GM23338 (cell line): ENCODE measurements at regions not wholly inside any gene's neighbourhood (a gene's known extent, or its start where the extent isn't known, plus 50 kb on each side); places are given as distances from the start of the nearest gene placed in this dataset.

Source experiments
- ATAC-seq: fragments of 200-7000 bp; cut with Tn5 transposase; 3 replicates; pipeline ENCODE4 v1.9.1; 2020
- DNase-seq: peaks from one replicate; pipeline ENCODE4 v3.0.0-alpha.2; 2015; ENCODE audit warnings: low spot score
- H2AFZ ChIP-seq: fragments of 200-600 bp; sonication (generic); 2 replicates; pipeline ENCODE4 v1.8.0; 2016; ENCODE audit warnings: antibody characterized with exemption, mild to moderate bottlenecking, moderate library complexity
- H3F3A ChIP-seq: fragments of 200-600 bp; sonication (generic); replicated peaks from 2 replicates; pipeline ENCODE4 v1.8.0; 2017; ENCODE audit warnings: antibody characterized with exemption, mixed run types, low read depth
- H3K27ac ChIP-seq: fragments of 200-600 bp; sonication (generic); 2 replicates; pipeline ENCODE4 v1.6.1; 2016; ENCODE audit warnings: low read depth
- H3K27me3 ChIP-seq: fragments of 200-600 bp; sonication (generic); 2 replicates; pipeline ENCODE4 v1.8.0; 2016; ENCODE audit warnings: mild to moderate bottlenecking, mixed run types, moderate library complexity; ENCODE audit not compliant: insufficient read depth
- H3K36me3 ChIP-seq: fragments of 200-600 bp; sonication (generic); 2 replicates; pipeline ENCODE4 v1.8.0; 2016; ENCODE audit warnings: mild to moderate bottlenecking; ENCODE audit not compliant: insufficient read depth
- H3K4me1 ChIP-seq: fragments of 200-600 bp; sonication (generic); 2 replicates; pipeline ENCODE4 v1.8.0; 2016; ENCODE audit warnings: mild to moderate bottlenecking, moderate library complexity; ENCODE audit not compliant: insufficient read depth
- H3K4me2 ChIP-seq: fragments of 200-600 bp; sonication (generic); 2 replicates; pipeline ENCODE4 v1.7.1; 2017; ENCODE audit warnings: mixed run types
- H3K4me3 ChIP-seq: fragments of 200-600 bp; sonication (generic); 2 replicates; pipeline ENCODE4 v1.6.1; 2016; ENCODE audit warnings: mixed run types
- H3K79me2 ChIP-seq: fragments of 200-600 bp; sonication (generic); replicated peaks from 2 replicates; pipeline ENCODE4 v1.8.0; 2017; ENCODE audit warnings: mild to moderate bottlenecking; ENCODE audit not compliant: insufficient read depth
- H3K9me2 ChIP-seq: fragments of 200-600 bp; sonication (generic); 2 replicates; pipeline ENCODE4 v1.8.0; 2017; ENCODE audit not compliant: insufficient read depth
- H4K20me1 ChIP-seq: fragments of 200-600 bp; sonication (generic); replicated peaks from 2 replicates; pipeline ENCODE4 v1.8.0; 2017; ENCODE audit warnings: mild to moderate bottlenecking; ENCODE audit not compliant: insufficient read depth
- H3K27ac Mint-ChIP-seq: 2 replicates; pipeline ENCODE4 v1.8.0; 2020; ENCODE audit warnings: inconsistent platforms, mild to moderate bottlenecking, moderate library complexity, mixed read lengths
- H3K27me3 Mint-ChIP-seq: 3 replicates; pipeline ENCODE4 v1.8.0; 2022; ENCODE audit warnings: low read depth, mild to moderate bottlenecking, moderate library complexity, mixed read lengths, inconsistent platforms; ENCODE audit not compliant: insufficient read depth, poor library complexity
- H3K36me3 Mint-ChIP-seq: 3 replicates; pipeline ENCODE4 v1.8.0; 2021; ENCODE audit warnings: low read depth, mild to moderate bottlenecking, inconsistent platforms, moderate library complexity, mixed read lengths
- H3K4me1 Mint-ChIP-seq: 3 replicates; pipeline ENCODE4 v1.8.0; 2020; ENCODE audit warnings: mild to moderate bottlenecking, inconsistent platforms, mixed read lengths
- H3K4me3 Mint-ChIP-seq: 3 replicates; pipeline ENCODE4 v1.8.0; 2021; ENCODE audit warnings: moderate library complexity, mild to moderate bottlenecking, inconsistent platforms, mixed read lengths
- H3K9me3 Mint-ChIP-seq: 3 replicates; pipeline ENCODE4 v1.8.0; 2020; ENCODE audit warnings: moderate library complexity, mild to moderate bottlenecking, inconsistent platforms, mixed read lengths
- CREB1 ChIP-seq: fragments of 250-450 bp; sonication (Bioruptor Pico); IDR thresholded peaks from 2 replicates; pipeline ENCODE4 v1.5.0; 2020; ENCODE audit warnings: low read depth, mild to moderate bottlenecking, moderate library complexity
- EZH2 ChIP-seq: fragments of 200-600 bp; sonication (generic); IDR thresholded peaks from one replicate; pipeline ENCODE4 v1.8.0; 2017; ENCODE audit warnings: antibody characterized with exemption, mild to moderate bottlenecking, low read depth; ENCODE audit not compliant: unreplicated experiment
- EZH2phosphoT487 ChIP-seq: fragments of 200-600 bp; sonication (generic); IDR thresholded peaks from one replicate; pipeline ENCODE4 v1.8.1; 2018; ENCODE audit warnings: antibody characterized with exemption; ENCODE audit not compliant: unreplicated experiment
- JUNB ChIP-seq: IDR thresholded peaks from one replicate; pipeline ENCODE4 v1.6.1; 2016; ENCODE audit warnings: antibody characterized with exemption; ENCODE audit not compliant: unreplicated experiment
- NANOG ChIP-seq: IDR thresholded peaks from 2 replicates; pipeline ENCODE4 v1.6.1; 2016; ENCODE audit warnings: antibody characterized with exemption, borderline replicate concordance
- POLR2AphosphoS5 ChIP-seq: IDR thresholded peaks from 2 replicates; pipeline ENCODE4 v1.6.1; 2016; ENCODE audit warnings: antibody characterized with exemption, low read depth
- STAT1 ChIP-seq: IDR thresholded peaks from one replicate; pipeline ENCODE4 v1.6.1; 2016; ENCODE audit warnings: antibody characterized with exemption; ENCODE audit not compliant: unreplicated experiment
- ZNF114 ChIP-seq: fragments of 250-450 bp; sonication (Bioruptor Pico); IDR thresholded peaks from 2 replicates; pipeline ENCODE4 v1.5.0; 2020; ENCODE audit warnings: mild to moderate bottlenecking, moderate library complexity
- ZNF331 ChIP-seq: fragments of 250-450 bp; sonication (Bioruptor Pico); IDR thresholded peaks from 2 replicates; pipeline ENCODE4 v1.5.0; 2020; ENCODE audit warnings: low read depth, mild to moderate bottlenecking, moderate library complexity
- TF ChIP-seq, protein P1 (sequence below), 2 experiments: fragments of 200-600 bp in 1 of 2; sonication (generic) in 1 of 2; conservative IDR thresholded peaks; 2 replicates each; pipeline versions ENCODE4 v1.5.1 to v1.6.1; 2016 to 2017; ENCODE audit warnings: antibody characterized with exemption in 2 of 2, low read depth in 2 of 2, mild to moderate bottlenecking in 2 of 2, moderate library complexity in 1 of 2
- TF ChIP-seq, protein P2 (sequence below): fragments of 250-450 bp; sonication (Bioruptor Pico); IDR thresholded peaks from 2 replicates; pipeline ENCODE4 v1.5.0; 2020; ENCODE audit warnings: mild to moderate bottlenecking, moderate library complexity
- TF ChIP-seq, protein P3 (sequence below): IDR thresholded peaks from one replicate; pipeline ENCODE4 v1.6.1; 2018; ENCODE audit warnings: antibody characterized with exemption; ENCODE audit not compliant: unreplicated experiment
- TF ChIP-seq, protein P4 (sequence below): IDR thresholded peaks from 2 replicates; pipeline ENCODE4 v1.6.1; 2016; ENCODE audit warnings: antibody characterized with exemption

DNA sequence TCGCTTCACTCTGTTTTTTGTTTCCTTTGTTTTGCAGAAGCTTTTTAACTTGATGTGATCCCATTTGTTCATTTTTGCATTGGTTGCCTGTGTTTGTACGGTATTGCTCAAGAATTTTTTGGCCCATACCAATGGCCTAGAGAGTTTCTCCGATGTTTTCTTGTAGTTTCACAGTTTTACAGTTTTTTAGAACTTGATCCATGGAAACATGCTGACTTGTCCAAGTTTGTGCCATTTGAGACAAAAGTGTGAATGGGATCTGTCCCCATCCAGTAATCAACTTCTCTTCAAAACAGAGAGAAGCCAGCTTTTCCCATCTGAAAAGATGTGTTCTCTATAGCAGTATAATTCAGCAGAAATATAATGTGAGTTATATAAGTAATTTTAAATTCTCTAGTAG is 266.5 kb upstream of the LRTM1 start:
- Mint-ChIP-seq H3K27ac (no peak overlapping the region), H3K4me3 (no peak overlapping the region), H3K4me1 (peaks cover 10% of the 10 kb centered on the region), H3K36me3 (no peaks in the 10 kb centered on the region), H3K27me3 (no peaks in the 10 kb centered on the region), H3K9me3 (no peaks in the 10 kb centered on the region)
- TF ChIP-seq EZH2phosphoT487 = no peak
- TF ChIP-seq EZH2 = no peak
- no peak for TF ChIP-seq ZNF114 (CRISPR knock-in tag)
- TF ChIP-seq, protein P1, sequence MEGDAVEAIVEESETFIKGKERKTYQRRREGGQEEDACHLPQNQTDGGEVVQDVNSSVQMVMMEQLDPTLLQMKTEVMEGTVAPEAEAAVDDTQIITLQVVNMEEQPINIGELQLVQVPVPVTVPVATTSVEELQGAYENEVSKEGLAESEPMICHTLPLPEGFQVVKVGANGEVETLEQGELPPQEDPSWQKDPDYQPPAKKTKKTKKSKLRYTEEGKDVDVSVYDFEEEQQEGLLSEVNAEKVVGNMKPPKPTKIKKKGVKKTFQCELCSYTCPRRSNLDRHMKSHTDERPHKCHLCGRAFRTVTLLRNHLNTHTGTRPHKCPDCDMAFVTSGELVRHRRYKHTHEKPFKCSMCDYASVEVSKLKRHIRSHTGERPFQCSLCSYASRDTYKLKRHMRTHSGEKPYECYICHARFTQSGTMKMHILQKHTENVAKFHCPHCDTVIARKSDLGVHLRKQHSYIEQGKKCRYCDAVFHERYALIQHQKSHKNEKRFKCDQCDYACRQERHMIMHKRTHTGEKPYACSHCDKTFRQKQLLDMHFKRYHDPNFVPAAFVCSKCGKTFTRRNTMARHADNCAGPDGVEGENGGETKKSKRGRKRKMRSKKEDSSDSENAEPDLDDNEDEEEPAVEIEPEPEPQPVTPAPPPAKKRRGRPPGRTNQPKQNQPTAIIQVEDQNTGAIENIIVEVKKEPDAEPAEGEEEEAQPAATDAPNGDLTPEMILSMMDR (conservative IDR thresholded peaks at IDR 0.05; ENCODE audit: low read depth in 2 of 2) = no peak
- TF ChIP-seq, protein P2, sequence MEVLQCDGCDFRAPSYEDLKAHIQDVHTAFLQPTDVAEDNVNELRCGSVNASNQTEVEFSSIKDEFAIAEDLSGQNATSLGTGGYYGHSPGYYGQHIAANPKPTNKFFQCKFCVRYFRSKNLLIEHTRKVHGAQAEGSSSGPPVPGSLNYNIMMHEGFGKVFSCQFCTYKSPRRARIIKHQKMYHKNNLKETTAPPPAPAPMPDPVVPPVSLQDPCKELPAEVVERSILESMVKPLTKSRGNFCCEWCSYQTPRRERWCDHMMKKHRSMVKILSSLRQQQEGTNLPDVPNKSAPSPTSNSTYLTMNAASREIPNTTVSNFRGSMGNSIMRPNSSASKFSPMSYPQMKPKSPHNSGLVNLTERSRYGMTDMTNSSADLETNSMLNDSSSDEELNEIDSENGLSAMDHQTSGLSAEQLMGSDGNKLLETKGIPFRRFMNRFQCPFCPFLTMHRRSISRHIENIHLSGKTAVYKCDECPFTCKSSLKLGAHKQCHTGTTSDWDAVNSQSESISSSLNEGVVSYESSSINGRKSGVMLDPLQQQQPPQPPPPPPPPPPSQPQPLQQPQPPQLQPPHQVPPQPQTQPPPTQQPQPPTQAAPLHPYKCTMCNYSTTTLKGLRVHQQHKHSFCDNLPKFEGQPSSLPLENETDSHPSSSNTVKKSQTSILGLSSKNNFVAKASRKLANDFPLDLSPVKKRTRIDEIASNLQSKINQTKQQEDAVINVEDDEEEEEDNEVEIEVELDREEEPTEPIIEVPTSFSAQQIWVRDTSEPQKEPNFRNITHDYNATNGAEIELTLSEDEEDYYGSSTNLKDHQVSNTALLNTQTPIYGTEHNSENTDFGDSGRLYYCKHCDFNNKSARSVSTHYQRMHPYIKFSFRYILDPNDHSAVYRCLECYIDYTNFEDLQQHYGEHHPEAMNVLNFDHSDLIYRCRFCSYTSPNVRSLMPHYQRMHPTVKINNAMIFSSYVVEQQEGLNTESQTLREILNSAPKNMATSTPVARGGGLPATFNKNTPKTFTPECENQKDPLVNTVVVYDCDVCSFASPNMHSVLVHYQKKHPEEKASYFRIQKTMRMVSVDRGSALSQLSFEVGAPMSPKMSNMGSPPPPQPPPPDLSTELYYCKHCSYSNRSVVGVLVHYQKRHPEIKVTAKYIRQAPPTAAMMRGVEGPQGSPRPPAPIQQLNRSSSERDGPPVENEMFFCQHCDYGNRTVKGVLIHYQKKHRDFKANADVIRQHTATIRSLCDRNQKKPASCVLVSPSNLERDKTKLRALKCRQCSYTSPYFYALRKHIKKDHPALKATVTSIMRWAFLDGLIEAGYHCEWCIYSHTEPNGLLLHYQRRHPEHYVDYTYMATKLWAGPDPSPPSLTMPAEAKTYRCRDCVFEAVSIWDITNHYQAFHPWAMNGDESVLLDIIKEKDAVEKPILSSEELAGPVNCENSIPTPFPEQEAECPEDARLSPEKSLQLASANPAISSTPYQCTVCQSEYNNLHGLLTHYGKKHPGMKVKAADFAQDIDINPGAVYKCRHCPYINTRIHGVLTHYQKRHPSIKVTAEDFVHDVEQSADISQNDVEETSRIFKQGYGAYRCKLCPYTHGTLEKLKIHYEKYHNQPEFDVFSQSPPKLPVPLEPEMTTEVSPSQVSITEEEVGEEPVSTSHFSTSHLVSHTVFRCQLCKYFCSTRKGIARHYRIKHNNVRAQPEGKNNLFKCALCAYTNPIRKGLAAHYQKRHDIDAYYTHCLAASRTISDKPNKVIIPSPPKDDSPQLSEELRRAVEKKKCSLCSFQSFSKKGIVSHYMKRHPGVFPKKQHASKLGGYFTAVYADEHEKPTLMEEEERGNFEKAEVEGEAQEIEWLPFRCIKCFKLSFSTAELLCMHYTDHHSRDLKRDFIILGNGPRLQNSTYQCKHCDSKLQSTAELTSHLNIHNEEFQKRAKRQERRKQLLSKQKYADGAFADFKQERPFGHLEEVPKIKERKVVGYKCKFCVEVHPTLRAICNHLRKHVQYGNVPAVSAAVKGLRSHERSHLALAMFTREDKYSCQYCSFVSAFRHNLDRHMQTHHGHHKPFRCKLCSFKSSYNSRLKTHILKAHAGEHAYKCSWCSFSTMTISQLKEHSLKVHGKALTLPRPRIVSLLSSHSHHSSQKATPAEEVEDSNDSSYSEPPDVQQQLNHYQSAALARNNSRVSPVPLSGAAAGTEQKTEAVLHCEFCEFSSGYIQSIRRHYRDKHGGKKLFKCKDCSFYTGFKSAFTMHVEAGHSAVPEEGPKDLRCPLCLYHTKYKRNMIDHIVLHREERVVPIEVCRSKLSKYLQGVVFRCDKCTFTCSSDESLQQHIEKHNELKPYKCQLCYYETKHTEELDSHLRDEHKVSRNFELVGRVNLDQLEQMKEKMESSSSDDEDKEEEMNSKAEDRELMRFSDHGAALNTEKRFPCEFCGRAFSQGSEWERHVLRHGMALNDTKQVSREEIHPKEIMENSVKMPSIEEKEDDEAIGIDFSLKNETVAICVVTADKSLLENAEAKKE (CRISPR knock-in tag) = no peak
- no peak for TF ChIP-seq CREB1 (CRISPR knock-in tag)
- TF ChIP-seq, protein P3, sequence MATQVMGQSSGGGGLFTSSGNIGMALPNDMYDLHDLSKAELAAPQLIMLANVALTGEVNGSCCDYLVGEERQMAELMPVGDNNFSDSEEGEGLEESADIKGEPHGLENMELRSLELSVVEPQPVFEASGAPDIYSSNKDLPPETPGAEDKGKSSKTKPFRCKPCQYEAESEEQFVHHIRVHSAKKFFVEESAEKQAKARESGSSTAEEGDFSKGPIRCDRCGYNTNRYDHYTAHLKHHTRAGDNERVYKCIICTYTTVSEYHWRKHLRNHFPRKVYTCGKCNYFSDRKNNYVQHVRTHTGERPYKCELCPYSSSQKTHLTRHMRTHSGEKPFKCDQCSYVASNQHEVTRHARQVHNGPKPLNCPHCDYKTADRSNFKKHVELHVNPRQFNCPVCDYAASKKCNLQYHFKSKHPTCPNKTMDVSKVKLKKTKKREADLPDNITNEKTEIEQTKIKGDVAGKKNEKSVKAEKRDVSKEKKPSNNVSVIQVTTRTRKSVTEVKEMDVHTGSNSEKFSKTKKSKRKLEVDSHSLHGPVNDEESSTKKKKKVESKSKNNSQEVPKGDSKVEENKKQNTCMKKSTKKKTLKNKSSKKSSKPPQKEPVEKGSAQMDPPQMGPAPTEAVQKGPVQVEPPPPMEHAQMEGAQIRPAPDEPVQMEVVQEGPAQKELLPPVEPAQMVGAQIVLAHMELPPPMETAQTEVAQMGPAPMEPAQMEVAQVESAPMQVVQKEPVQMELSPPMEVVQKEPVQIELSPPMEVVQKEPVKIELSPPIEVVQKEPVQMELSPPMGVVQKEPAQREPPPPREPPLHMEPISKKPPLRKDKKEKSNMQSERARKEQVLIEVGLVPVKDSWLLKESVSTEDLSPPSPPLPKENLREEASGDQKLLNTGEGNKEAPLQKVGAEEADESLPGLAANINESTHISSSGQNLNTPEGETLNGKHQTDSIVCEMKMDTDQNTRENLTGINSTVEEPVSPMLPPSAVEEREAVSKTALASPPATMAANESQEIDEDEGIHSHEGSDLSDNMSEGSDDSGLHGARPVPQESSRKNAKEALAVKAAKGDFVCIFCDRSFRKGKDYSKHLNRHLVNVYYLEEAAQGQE = no peak
- TF ChIP-seq JUNB = no peak
- no peak for TF ChIP-seq STAT1
- TF ChIP-seq, protein P4, sequence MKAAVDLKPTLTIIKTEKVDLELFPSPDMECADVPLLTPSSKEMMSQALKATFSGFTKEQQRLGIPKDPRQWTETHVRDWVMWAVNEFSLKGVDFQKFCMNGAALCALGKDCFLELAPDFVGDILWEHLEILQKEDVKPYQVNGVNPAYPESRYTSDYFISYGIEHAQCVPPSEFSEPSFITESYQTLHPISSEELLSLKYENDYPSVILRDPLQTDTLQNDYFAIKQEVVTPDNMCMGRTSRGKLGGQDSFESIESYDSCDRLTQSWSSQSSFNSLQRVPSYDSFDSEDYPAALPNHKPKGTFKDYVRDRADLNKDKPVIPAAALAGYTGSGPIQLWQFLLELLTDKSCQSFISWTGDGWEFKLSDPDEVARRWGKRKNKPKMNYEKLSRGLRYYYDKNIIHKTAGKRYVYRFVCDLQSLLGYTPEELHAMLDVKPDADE = no peak
- TF ChIP-seq ZNF331 (CRISPR knock-in tag) = no peak
- TF ChIP-seq POLR2AphosphoS5 = no peak
- TF ChIP-seq NANOG = no peak
- no peaks in the 10 kb centered on the region for H3K27me3 ChIP-seq
- H3K4me1 ChIP-seq = 0 out of 2 replicates have a peak, but pooled peaks cover 8% of the 10 kb centered on the region
- no peak overlapping the region for H3K4me2 ChIP-seq
- H3K36me3 ChIP-seq = no peaks in the 10 kb centered on the region
- no peak overlapping the region for H2AFZ ChIP-seq
- ATAC-seq (no peak), DNase-seq (no peak)
- peaks cover 8% of the 10 kb centered on the region for H3K9me2 ChIP-seq
- no peaks in the 10 kb centered on the region for H3F3A ChIP-seq
- no peak overlapping the region for H3K4me3 ChIP-seq
- no peaks in the 10 kb centered on the region for H4K20me1 ChIP-seq
- H3K27ac ChIP-seq = no peak overlapping the region
- H3K79me2 ChIP-seq = no peaks in the 10 kb centered on the region
